SW 1271 (cell line): ENCODE measurements at regions not wholly inside any gene's neighbourhood (a gene's known extent, or its start where the extent isn't known, plus 50 kb on each side); places are given as distances from the start of the nearest gene placed in this dataset.

Experiments used
- DNase-seq, 2 experiments: peaks; one replicate each; lab custom pipeline; 2025; lab: John Stamatoyannopoulos, UW

DNA sequence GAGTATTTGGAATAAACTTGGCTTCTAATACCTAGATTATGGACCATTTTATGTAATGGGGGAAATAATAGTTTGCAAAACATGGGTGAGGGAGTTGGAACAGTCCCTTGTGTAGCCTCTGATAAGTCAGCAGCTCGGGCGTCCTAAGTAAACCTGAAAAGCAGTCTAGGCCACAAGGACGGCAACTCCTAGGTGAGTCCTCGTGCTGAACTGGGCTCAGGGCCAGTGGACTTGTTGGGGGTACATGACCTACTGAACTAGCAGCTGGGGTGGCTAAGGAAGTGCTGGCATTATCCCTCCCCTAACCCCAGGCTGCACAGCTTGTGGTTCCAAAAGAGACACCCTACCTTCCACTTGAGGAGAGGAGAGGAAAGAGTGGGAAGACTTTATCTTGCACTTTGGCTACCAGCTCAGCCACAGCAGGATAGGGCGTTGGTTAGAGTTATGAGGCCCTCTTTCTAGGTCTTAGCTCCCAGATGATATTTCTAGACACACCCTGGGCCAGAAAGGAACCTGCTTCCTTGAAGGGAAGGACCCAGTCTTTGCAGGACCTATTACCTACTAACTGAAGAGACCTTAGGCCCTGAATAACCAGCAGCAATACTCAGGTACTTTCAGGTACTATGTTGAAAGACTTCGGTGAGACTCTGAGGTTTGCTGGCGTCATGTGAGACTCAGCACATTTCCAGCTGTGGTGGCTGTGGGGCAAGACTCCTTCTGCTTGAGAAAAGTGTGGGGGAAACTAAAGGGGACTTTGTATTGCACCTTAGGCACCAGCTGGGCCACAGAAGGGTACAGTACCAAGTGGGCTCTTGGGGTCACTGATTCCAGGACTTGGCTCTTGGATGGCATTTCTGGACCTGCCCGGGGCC, 71.0 kb downstream of the AQP4 start:
- no peak for DNase-seq

- DNase-seq = no peak
Measured at GRCh38 chr18:26792661-26793060, 72.8 kb downstream of the AQP4 start.

DNA sequence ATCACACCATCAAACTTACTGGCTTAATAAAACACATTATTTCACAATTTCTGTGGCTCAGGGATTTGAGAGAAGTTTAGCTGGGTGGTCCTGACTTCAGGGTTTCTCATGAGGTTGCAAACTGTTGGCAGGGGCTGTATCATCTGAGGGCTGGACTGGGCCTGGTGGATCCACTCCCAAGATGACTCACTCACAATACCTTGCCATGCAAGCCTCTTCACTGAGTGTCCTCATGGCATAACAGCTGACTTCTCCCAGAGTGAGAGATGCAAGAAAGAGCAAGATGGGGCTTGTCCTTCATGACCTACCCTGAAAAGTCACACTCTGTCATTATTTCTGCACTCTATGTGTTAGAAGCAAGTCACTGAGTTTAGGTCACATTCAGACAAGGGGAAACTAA, 73.8 kb downstream of the AQP4 start:
- DNase-seq = no peak

GRCh38 chr18:26784599-26784998, 80.9 kb downstream of the AQP4 start:
- no peak for DNase-seq

- DNase-seq = no peak
Measured at GRCh38 chr18:26783170-26783569, 82.3 kb downstream of the AQP4 start.

DNA sequence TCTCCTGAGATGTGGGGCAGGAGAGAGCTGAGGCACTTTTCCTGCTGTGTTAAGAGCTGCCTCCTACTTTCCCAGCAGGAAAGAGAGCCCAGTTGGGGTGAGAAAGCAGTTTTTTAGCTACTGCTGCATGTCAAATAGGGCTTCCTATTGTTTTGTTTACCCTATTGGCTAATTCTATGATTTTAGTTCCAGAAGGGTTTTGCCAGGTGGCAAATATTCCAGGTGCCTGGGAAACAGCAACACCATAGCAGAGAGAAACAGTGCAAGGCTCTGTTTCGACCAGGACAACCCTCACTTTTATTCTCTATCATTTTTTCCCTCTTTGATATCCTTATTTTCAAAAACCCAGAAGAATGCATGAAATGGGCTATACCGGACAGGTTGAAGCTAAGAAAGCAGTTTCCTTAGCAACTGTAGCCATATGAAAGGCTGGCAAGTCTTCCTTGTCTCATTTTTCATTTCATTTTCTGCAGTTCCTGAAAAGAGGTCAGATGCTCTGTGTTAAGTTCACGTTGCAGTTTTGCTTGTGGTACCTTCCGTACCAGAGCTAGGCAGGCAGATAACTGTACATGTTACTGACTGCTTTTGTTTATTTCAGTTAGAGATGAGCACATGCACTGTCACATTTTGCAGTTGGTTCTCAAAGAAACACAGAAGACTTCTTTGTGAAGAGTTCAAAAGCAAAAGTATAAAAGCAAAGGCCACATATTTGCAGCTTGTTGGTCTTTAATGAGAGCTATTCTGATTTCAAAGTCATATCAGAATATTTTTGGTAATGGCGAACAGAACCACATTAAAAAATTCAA, 84.8 kb downstream of the AQP4 start:
- no peak for DNase-seq

- DNase-seq = no peak
Measured at GRCh38 chr18:26778054-26778393, 87.5 kb downstream of the AQP4 start.

DNA sequence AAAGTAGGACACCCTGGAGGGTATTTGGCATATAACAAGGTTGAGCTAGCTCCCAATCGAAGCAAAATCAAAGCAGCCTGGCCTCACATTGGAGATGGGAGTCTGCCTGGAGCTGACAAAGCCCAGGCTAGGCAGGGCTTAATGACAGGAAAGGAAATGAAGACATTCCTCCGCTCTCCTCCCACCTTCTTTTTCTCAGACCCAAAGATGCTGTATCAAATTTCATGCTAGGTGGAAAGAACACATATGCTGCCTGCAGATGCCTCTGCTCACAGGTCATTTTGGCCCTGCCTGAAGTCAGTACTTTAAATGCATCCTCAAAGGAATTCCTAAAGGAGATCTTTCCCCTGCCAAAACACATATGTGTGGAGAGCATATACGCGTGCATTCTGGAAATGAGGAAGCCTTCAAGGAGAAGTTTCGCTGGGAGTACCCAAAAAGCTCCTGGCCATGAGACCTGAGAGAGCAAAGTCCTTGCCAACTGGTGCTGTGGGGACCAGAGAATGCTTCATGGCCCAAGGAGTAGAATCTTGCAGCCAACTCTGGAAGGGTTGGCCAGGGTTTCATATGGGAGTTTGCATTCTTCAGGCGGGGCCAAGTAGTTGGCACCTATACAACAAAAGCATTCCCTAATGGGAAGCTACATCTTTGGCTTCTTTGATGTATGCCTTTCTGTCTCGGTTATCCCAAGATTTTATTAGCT, 88.0 kb downstream of the AQP4 start:
- no peak for DNase-seq

- no peak for DNase-seq
Measured at GRCh38 chr18:26772691-26773090, 92.8 kb downstream of the AQP4 start.

DNA sequence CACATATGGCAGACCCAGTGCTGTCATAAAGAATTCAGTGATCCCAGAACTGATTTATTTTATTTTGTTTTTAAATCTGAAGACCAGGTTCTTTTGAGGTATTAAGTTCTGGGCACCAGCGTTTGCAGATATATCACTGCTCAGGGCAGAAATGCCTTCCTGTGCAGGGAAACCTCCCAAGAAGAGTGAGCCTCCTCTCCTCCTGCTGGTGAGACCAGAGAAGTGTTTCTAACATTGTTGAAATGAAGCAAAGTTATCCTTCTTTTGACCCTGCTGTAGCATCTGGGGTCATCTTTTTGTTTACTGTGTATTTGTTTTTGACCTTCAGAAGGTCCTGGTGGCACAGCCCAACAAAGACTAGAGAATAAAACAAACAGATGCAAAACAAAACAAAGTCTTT, 94.0 kb downstream of the AQP4 start:
- no peak for DNase-seq

- DNase-seq = no peak
Measured at GRCh38 chr18:26768385-26768784, 97.1 kb downstream of the AQP4 start.

- no peak for DNase-seq
Measured at GRCh38 chr18:26765498-26765897, 100.0 kb downstream of the AQP4 start.

GRCh38 chr18:26764586-26764985, 100.9 kb downstream of the AQP4 start:
- DNase-seq = no peak

DNA sequence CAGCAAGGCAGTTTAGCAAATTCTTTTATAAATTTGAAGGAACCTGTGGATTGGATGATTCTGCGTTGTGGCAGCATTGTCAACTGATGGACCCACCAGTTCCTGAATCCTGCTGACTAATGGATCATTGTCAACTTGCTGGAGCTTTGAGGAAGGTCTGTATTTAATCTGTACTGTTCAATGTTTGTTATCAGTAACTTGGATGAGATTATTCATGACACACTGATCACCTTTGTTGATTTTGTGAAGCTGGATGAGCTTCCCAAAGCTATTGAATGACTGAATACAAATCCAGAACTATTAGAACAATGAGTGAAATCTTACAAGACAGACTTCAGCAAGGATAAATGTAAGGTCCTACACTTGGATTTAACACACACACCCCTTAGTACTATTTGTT, 101.3 kb downstream of the AQP4 start:
- no peak for DNase-seq

DNA sequence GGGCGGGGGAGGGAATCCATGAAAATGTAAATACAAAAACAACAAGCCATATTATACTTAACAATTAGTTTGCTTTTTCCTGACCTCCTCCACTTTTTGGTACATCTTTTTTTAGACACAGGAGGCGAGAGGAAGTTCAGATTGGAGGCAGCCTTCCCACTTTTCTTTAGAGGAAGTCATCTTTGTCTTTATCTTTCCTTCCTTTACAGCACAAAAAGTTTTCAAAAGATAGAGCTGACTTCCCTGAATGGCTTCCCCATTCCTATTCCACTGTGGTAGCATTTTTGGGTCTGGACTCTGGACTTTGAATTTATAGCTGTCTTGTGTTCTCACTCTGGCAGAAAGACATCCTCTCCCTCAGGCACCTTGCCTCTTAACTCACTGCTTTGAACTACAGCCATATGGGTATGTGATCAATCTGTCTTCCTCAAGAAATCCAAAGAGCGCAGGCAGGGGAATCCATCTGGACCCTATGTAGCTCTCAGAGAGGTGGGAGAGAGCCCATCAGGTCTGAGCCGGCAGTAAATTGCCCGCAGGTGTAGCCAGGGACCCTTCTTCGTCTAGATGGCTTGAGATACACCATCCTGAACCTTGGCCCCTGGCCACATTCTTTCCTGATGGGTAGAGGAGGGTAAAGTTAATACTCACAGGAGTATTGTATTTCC, 101.9 kb downstream of the AQP4 start:
- DNase-seq = no peak

DNA sequence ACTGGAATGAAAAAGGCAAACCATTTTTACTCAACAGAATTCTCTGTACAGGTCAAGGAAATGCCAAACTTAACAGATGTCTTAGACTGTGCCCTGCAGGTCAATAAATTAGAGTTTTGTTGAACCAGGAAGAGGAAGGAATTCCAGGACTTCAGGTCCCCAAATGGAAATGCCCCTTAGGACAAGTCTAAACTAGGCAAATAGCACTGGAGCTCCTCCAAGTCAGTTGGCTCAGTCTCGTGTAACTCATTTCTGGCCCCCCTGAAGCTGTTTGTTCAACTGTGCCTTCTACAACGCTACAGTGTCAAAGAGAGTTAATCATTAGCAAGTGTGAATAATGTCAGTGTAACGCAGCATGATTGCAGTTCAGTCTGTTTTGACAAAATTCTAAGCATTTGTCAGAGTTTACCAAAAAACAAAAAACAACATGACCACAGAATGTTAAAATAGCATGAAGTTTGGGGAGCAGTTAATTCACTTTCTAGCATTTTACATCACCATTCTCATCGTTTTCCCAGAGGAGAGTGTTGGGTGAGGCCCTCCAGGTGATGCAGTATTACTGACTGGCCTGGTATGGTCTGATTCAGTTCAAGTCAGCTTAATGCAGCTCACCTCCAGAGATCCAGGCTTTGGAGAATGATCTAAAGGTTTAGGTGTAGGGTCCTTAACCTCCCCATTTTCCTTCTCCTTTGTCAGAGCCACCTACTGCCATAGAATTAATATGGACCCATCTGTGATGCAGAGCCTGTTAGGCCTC, 108.1 kb downstream of the AQP4 start:
- DNase-seq = no peak

GRCh38 chr18:26756556-26756955, 109.0 kb downstream of the AQP4 start:
- DNase-seq = no peak

- DNase-seq = no peak
Measured at GRCh38 chr18:26746826-26747475, 118.6 kb downstream of the AQP4 start.

- DNase-seq = no peak
Measured at GRCh38 chr18:26746398-26746797, 119.1 kb downstream of the AQP4 start.

- DNase-seq = no peak
Measured at GRCh38 chr18:26745288-26746181, 120.0 kb downstream of the AQP4 start.
